GM18499 (cell line): ENCODE measurements at regions not wholly inside any gene's neighbourhood (a gene's known extent, or its start where the extent isn't known, plus 50 kb on each side); places are given as distances from the start of the nearest gene placed in this dataset.
"Not testable (repeated sequence)": the region's sequence is repeated elsewhere in the genome, so short reads cannot be mapped to it uniquely, and the experiment has no call there.

Experiments
- ATAC-seq: cut with Tn5 transposase; IDR thresholded peaks from one replicate; pipeline ENCODE4 v1.9.1; 2021; ENCODE audit warnings: moderate number of reproducible peaks; ENCODE audit not compliant: insufficient read depth, unreplicated experiment

DNA sequence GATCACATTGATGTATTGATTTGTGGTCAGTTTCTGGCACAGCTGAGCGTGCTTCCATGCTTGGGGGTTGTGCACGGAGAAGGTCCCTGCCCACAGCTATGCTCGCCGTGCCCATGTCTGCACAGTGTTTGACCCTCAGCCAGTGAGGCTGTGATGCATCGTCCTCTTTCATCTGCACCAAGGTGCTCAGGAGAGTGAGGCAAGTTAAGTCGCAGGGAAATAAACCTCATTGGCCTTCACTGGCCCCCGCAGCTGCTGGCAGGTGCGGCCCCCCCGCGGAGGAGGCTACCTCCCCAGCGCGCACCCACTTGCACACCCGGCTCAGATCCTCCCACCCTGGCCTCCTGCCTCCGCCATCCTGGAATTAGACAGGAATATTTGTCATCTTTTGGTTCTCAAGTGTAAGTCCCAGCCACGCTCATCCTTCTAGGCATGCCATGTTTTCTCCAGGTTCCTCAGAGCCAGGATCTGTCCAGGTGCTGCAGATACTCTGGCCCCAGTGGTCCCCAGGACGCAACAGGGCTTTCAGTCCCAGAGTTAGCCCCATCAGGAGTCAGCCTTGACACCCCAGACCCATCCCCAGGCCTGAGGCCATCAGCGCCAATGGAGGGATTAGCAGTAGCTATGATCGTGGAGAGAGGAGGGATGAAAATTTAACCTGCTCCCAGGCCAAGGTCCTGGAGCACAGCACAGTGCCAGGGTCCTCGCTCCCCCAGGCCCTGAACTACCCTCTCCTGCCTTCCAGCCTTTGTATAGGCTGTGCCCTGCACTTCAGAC is 93.7 kb downstream of the OAT start:
- no peak for ATAC-seq

DNA sequence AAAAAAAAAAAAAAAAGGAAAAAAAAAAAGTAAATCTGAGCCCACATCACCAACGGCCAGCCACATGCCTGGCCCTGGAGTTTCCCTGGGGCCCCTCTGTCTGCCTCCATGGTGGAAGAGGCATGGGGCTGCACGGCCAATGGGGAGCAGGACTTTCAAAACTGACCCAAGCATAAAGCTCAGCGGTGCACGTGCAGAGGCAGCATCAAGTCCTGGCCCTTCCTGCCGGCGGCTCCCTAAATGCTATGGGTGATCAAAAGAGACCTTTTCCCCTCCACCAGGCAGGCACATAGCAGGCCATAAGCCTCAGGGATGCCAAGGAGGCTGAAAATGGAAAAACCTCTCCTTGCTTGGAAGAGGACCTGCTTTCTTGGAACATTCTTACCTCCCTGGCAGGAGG is 94.3 kb downstream of the OAT start:
- no peak for ATAC-seq

DNA sequence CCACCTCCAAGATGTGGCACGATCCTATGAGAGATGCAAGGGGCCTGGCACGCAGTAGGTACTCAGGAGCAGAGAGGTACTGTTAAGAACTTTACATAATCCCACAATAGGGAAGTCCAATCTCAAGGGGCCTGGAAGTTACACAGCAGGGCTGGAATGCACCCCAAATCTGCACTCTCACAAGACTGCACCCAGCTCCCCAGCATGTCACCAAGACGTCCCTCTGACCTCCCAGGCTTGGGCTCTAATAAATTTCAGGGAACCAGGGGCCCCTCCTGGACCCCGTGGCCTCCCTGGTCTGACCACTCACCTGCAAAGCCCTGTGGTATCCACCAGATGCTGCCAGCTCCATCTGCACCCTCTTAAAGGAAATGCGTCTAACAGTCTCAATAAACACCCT is 94.9 kb downstream of the OAT start:
- ATAC-seq = no peak

DNA sequence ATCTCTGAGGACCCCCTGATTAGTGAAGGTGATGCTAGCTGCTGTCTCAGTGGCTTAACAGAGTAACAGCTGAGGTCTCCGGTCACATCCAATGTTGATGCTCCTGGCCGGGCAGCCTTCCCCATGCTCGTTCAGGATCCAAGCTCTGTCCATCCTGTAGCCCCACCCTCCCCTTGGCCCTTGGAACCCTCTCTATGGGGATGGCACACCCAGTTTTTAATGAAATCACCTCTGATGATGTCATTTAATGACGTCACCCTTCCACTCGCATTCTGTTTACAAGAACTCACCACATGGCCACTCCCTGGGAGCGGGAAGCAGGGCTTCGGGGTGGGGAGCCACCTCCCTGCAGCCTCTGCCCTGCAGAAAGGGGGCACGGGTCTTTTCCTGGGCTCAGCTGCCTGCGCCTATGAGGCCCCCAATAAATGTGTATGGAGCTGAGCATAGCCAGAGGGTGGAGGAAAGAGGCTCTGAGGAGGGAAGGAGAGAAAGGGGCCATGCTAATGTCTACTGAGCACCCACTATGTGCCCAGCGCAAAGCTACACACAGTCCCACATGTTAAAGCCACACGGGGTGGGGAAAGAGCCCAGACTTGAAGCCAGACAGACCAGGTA is 95.5 kb downstream of the OAT start:
- ATAC-seq = no peak

DNA sequence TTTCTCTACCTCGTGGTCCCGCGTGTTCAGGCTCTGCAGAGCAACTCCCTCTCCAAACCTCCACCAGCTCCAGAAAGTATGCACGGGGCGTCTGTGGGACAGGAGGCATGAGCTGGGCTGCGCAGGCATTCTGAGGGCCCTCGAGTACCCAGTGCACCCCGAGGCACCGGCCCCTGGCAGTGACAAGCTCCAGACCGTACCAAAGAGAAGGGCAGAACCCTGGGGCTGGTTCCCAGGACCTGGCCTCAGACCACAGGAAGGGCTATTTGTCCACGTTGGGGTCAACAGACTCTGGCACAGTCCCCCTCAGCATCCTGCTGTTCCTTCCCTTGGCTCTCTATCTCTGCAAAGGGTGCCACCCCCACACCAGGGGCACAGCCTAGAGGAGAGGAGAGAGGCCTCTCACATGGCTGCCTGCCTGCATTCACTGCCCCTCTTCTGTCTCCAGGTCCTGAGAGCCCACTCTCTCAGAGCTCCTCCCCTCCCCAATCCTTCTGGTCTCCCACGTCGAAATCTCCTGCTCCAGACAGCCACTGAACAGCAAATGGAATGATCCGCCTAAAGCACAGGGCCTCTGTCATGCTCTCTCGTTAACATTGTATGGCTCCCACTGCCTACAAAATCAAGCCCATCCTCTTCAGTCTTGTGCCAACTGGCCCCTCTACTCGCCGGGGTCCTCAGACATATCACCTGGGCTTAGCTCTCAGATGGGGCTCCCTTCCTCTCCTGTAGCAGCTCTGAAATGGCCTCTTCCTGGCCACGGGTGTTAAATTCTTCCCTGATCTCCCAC is 96.3 kb downstream of the OAT start:
- ATAC-seq = no peak

DNA sequence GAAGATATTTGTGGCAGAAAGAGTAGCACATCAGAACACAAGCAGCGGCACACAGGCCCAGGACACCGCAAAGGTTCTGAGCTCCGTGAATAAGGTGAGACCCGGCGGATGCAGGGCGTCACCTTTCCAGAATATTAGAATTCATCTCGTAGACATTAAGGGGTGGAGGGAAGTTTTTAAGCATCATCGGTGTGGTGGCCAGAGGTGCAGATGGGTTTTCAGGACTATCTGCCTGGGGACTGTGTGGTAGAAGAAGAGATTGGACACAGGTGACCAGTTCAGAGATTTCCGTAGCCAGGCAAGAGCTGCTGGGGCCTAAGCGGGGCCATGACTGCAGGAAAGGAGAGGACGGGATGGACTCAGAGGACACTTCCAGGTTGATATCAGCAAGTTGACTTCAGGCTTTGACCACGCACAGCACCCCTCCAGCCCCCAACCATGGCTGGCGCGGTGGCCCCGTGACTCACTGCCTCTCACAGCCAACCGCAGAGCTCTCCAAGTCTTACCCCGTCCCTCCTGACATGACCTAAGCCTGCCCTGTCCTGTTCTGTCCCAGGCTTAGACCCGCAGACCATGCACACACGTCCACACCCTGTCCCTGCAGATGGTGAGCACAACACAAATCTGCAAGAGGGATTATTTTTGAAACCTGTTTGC is 97.2 kb downstream of the OAT start:
- ATAC-seq = no peak

DNA sequence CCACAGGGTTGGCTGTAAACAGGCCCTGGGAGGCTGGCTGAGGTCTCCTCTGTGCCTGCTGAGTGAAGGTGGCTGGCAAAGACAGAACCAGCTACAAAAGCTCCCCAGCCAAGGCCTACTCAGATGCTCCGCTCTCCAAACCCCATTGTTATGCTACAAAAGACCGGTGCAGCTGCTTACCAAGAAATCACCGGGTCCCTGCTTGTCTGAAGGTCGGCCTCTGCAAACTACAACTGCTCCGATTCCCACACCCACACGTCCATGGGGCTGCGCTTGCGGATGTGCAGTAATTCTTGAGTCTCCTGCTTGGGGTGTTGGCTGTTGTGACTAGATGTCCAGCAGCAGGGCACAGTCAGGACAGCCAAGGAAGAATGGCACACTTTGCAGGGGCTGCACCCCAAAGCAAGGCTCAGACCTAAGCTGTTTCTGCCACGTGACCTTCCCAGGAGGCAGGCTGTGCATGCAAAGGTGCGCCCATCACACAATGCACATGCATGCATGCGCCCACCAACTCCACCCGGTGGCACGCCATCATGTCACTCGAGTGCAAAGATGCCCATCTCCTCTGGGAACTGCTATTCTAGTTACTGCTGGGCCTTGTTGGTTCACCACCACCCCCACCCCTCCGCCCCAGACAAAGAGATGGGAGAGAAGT is 97.8 kb downstream of the OAT start:
- ATAC-seq = no peak

DNA sequence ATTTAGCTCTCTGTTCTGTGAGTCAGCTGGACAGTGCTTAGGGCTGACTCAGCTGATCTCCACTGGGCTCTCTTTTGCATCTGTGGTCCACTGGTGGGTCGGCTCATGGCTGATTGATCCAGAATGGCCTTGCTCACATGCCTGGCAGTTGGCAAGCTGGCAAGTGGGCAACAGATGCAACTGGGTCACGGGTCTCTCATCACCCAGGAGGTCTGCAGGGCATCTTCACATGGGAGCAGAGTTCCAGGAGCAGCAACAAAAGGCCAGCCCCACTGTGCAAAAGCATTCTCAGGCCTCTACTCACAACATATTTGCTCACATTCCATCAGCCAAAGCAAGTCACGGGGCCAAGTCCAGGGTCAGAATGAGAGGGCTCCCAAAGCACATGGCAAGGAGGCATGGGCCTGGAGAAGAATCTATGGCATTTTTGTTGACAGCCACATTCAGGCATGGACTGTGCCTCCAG is 98.8 kb downstream of the OAT start:
- no peak for ATAC-seq

DNA sequence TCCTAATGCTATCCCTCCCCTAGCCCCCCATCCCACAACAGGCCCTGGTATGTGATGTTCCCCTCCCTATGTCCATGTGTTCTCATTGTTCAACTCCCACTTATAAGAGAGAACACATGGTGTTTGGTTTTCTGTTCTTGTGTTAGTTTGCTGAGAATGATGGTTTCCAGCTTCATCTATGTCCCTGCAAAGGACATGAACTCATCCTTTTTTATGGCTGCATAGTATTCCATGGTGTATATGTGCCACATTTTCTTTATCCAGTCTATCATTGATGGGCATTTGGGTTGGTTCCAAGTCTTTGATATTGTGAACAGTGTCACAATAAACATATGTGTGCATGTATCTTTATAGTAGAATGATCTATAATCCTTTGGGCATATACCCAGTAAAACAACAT is 99.2 kb downstream of the OAT start:
- ATAC-seq = not testable (repeated sequence)

DNA sequence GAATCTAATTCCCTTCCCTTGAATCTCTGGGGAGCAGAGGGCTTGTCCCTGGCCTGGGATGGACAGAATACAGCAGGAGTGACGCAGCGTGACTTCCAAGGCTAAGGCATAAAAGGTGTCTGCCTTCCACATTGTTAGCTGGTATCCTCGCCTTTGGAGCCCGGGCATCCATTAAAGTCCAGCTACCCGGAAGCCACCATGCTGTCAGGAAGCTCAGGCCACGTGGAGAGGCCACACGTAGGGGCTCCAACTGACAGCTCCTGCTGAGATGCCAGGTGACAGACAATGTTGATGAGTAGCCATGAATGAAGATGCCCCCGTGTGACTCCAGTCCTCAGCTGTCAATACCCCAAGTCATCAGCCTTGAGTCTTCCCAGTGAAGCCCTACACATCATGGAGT is 99.9 kb downstream of the OAT start:
- ATAC-seq = no peak

DNA sequence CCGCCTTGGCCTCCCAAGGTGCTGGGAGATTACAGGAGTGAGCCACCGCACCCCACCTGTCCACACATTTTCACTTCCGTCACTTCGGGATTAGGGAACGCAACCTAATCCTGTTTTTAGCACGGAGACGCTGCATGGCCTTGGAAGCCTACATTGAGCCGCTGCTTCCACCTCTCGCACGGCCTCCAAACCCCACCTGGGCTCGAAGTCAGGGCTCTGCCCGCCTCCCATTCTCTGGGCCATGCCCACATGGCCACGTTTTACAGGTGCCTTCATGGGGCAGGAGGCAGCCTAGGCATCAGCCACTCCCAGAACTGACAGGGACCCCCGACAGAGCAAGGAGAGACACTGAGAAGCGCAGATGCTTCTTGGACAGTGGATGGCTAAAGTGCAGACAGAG is 100.6 kb downstream of the OAT start:
- no peak for ATAC-seq

DNA sequence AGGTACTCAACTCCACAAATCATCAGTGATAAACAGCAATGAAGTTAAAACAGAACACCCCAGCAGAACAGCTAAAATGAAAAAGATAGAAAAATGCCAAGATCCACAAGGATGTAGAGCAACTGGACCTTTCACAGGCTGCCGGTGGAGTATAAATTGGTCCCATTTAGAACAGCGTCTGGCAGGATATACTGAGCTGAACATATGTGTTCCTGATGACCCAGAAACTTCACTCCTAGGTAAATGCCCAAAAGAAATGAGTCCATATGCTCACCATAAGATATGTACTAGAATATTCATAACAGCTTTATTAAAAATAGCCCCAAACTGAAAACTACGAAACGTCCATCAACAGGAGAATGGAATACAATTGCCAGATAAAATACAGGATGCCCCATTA is 102.4 kb downstream of the OAT start:
- ATAC-seq = no peak

DNA sequence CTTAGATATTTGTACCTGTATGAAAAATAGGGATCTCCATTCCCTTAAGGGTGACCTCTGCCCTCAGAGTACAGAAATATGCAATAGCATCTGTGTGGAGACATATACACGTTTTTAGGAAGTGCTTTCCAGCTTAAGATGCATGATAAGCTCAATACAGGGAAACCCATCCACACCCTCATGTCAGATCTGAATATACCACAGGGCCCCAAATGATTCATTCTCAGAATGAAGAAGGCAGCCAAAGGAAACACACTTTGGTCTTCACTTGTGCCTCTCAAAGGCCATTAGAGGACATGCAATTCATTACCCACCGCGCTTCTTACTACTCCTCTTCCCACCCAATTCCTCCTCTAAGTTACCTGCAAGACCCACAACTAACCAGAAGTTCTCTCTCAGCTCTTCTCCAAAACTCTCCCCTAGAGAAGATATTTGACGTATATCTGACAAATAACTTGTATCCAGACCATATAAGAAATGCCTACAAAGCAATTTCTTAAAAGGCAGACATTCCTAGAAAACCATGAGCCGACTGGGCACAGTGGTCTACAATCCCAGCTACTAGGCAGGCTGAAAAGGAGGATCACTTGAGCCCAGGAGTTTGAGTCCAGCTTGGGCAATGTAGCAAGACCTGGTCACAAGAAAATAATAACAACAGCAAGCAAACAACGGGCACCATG is 103.0 kb downstream of the OAT start:
- no peak for ATAC-seq

DNA sequence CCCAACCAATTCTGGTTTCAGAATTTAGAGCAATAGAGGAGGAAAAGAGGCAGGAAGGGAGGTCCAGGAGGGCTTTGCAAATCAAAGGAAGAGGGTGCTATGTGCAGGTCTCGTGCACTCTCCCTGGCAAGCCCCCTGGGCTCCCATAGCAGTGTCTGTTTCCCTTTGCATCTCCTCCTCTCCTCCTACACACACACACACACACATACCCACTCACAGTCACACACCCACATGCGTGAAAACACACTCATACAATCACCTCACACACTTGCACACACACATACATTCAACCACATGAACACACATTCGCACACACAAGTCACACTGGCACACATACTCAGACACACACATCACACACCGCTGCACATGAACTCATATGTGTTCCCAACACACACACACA is 105.3 kb downstream of the OAT start:
- ATAC-seq = no peak

DNA sequence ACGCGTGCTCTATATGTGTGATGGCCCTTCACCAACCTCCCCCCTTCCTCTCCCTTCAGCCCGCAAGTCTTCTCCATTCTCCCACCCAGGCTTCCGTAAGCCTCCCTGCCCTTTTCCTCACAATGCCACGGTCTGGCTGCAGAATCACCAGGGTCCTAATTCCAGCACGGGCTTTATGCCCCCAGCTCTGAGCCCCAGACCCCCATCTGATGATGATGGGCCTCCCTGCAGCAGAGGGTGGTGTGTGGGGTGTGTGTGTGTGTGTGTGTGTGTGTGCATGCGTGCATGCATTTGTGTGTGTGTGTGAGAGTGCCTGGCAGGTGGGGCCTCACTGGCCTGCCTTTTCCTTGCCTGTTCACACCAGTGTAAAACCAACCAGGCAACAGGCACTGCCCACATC is 109.9 kb downstream of the OAT start:
- no peak for ATAC-seq

DNA sequence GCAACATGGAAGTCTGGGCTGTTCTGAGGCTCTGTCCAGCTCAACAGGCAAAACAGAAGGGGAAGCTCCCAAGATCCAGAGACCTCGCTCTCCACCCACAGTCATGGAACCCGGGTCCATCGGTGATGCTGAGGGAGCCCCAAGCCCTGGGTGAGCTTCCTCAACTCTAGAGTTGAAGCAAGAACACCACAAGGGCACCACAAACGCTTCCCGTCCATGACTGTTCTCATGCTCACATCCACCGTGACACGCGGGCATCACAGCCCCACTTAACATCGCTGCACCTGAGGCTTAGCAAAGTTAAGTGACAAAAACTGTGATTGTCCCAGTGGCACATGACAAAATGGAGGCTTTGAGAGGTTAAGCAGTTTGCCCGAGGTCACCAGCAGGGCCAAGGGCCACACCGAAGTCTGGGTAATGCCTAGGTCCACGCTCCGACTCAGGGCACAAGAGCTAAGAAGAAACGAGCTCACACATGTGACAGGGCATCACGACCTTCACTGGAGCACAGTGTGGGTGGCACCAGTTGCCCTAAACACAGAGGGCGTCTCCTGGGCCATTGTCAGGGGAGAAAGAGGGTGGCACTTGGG is 110.6 kb downstream of the OAT start:
- no peak for ATAC-seq

DNA sequence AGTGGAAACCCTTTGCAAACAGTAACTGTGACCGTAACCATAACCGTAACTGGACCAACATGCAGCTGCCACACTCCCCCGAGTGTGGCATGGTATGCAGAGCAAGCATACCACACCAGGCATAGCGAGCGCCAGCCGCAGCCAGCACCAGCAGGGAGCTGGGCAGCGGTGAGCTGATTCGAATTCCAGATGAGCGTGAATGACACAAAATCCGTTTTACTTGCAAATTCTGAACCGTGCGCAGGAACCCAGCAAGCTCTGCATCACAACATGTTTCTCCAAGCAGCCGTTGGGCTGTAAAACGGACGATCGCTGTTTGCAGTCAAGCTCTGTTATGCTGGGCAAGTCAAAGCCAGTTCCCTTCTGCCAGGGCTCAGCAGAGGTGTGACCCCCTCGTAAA is 111.1 kb downstream of the OAT start:
- no peak for ATAC-seq

DNA sequence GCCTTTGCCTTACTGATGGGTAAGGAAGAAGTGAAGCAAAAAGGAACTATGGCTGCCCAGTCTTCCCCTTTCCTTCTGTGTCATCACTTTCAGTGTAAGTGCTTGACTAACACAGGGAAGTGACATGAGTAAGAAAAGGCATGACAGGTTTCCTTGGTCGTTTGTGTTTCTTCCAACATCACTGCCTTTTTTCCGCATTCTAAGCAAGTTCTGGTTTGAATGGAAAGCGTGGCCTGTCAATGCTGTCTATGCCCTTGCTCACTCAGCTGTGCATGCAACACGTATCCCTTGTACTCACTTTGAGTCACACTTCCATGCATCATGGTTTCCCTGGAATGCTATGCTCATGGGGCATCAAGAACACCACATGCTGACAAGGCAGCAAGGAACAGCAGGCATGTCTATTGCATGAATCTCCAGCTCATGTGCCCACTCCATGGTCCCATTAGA is 111.8 kb downstream of the OAT start:
- ATAC-seq = no peak

DNA sequence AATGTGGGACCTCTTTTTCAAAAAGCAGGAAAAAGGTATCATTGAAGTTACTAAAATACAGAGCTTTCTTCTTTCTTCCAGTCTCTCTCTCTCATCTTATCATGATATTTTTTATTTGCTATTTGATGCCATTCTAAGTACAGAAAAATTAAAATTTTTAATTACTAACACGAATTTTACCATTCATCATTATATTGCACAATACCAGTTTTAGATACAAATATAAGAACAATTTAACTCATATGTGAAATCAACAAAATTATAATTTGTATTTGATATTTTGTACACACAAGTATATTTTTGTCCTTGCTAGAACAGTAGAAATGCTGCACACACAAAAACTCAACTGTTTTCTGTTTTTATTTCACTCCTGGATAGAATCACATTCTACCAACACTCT is 112.2 kb downstream of the OAT start:
- no peak for ATAC-seq
